Vagina (tissue), 2 donors: ENCODE measurements at regions not wholly inside any gene's neighbourhood (a gene's known extent, or its start where the extent isn't known, plus 50 kb on each side); places are given as distances from the start of the nearest gene placed in this dataset.

ENCODE experiments used
- CTCF ChIP-seq, 3 experiments: fragments of 450-650 bp in 2 of 3; fragments of 200-600 bp in 1 of 3; sonication (generic) in 1 of 3; IDR thresholded peaks; one replicate each; pipeline ENCODE4 v1.5.1; 2017 to 2019; ENCODE audit warnings: antibody characterized with exemption in 3 of 3, mild to moderate bottlenecking in 2 of 3, moderate library complexity in 2 of 3
- POLR2A ChIP-seq, 2 donors: fragments of 450-650 bp; IDR thresholded peaks; one replicate each; pipeline ENCODE4 v1.6.1; 2017; ENCODE audit warnings: antibody characterized with exemption in 2 of 2, mild to moderate bottlenecking in 2 of 2, moderate library complexity in 2 of 2
- POLR2AphosphoS5 ChIP-seq, 2 donors: sonication (generic); formaldehyde crosslinking; IDR thresholded peaks; one replicate each; pipeline ENCODE4 v1.9.0; 2017; ENCODE audit warnings: antibody characterized with exemption in 2 of 2, mild to moderate bottlenecking in 2 of 2, low read depth in 1 of 2; ENCODE audit not compliant: insufficient read depth in 1 of 2

DNA sequence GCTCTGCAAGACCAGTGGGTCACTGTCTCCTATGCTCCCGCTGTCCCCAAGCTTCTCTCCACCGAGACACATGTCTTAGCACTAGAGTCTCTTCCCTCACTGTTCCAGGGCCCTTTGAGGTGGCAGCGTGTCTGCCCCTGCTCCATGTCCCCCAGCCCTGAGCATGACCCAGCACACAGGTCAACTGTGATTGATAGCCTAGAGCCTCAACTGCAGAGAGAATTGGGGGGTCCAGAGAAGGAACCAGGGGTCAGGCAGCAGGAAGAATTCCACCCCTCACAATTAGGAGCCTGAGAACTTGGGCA, 54.6 kb upstream of the ODC1 start:
- TF ChIP-seq CTCF (IDR thresholded peaks at IDR 0.05) = no peak
- no peak for TF ChIP-seq POLR2A (IDR thresholded peaks at IDR 0.05)
- no peak for TF ChIP-seq POLR2AphosphoS5 (IDR thresholded peaks at IDR 0.05; ENCODE audit: insufficient read depth in 1 of 2, low read depth in 1 of 2)
